T47D (cell line): ENCODE measurements at regions not wholly inside any gene's neighbourhood (a gene's known extent, or its start where the extent isn't known, plus 50 kb on each side); places are given as distances from the start of the nearest gene placed in this dataset.

Experiments
- DNase-seq, 2 experiments: peaks; one replicate each; pipeline versions ENCODE4 v3.0.0 to v3.0.0-alpha.2; 2011 to 2012; ENCODE audit warnings: low read depth in 1 of 2, low spot score in 1 of 2
- JUND ChIP-seq: IDR thresholded peaks from 2 replicates; pipeline ENCODE4 v1.6.1; 2012; ENCODE audit warnings: low read depth
- in situ Hi-C: cut with HindIII; loops from 2 replicates; pipeline ENCODE4 v1.10.0; 2016; ENCODE audit warnings: low sequenced_read_pairs, low pct_unique_long_range_greater_than_20kb

DNA sequence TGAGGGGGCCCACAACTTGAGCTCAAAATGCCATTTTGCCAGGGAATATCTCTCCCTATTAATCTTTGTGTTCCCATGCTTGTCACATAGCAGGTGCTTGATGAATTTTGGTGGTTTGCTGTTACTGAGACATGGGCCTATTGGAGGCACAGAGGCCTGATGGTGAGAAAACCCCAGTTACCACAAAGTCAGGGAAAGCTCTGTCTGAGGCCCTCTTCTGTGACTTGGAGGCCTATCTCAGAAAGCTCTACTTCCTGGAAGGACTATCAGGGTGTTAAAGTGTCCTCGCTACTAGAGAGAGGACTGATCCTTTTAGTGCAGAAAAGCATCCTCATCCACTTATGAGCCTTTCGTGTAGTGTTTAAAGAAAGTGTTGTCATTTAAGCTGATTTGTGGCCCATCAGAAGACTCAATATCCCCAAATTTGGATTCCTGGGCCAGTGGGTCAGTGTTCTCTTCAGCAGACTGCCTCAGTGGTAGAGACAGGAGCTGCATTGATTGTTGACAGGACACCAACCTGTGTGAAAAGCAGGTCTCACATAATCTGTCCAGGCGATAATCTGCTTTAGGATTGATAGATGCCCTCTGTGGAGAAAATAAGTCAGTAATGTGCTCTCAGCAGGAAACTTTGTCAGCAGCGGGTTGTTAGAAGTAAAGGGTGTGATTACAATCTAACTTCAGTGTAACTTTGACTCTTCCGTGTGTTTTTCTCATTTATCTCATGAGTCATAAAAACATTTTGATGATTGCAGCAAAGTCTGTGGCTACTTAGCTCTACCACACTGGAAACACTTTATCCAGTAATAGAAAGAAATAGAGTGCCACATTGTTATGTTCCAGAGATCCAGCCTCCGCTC, 121.0 kb downstream of the AKAP11 start:
- in situ Hi-C loops = no loop called here
- no peak for DNase-seq
- TF ChIP-seq JUND = no peak

GRCh38 chr13:42393573-42394360, 121.8 kb downstream of the AKAP11 start:
- no peak for TF ChIP-seq JUND
- DNase-seq = peak in 1 of 2 experiments; percentile 16
- in situ Hi-C loops = no loop called here

DNA sequence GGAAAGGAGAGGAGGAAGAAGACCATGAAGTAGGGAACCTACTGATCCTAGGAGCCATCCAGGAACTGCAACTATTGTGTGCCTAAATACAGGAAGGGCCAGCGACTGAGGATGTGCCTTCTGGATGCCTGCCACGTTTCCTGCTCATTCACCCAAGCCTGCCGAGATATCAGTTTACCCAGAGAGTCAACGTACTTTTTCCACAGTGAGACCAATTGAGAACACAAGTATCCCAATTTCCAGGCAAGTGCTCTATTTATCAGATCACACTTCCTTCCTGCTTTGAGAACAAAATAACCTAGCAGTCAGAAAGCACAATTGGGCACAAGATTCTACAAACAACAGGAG, 122.4 kb downstream of the AKAP11 start:
- DNase-seq = no peak
- TF ChIP-seq JUND = no peak
- in situ Hi-C loops = no loop called here

- no peak for DNase-seq
- no peak for TF ChIP-seq JUND
- in situ Hi-C loops = no loop called here
Observed at GRCh38 chr13:42394711-42395085, 122.7 kb downstream of the AKAP11 start.

DNA sequence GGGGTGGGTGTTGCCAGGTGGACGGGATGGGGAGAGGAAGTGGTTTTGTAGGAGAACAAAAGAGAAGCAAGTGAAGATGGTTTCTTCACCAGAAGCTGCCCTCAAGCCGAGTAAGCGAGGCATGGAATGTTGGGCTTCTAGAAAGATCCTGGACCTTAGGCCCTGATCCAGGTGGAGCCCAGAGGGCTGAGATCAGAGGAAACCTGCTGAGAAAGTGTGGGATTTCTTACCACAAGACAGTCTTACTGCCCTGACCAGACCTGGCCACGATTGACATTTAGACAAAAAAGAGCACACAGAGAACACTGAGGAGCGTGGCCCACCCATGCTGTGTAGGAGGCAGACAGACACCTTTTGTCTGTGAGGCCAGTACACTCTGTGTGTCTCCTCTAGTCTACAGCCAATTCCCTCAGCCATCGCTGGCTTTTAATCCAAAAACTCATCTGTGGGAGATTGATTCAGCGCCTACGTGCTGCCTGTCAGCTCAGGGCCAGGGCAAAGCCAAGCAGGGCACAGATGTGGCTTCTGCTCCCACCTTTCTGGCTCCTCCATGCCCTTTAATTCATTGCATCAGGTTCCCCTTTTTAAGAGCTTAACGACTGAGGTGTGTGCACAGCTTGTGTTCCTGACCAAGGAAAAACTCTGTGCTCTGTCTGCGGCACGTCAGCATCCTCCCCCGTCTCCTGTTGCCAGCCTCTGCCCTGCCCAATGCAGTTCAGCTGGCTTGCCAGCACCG, 123.3 kb downstream of the AKAP11 start:
- in situ Hi-C loops = no loop called here
- no peak for DNase-seq
- no peak for TF ChIP-seq JUND

DNA sequence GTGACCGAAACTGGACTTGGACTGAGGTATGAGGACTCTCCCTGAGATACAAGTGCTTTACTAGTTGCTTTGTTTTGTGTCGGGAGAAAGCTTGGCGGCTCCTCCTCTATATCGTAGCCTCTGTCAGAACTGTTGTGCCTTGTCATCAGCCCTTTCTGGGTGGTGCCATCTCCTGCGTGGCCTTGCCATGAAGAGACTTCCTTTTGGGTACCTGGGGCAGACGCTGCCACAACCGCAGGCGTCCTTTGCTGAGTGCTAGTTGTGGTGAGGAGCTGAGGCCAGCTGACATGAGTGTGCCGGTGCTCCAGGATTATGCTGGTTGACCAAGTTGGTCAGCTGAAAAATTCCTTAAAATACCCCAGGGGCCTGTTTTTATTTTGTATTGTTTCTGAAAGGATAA, 124.5 kb downstream of the AKAP11 start:
- no peak for DNase-seq
- no peak for TF ChIP-seq JUND
- in situ Hi-C loops = no loop called here

- DNase-seq = no peak
- TF ChIP-seq JUND = no peak
- in situ Hi-C loops = no loop called here
Observed at GRCh38 chr13:42396901-42397655, 125.1 kb downstream of the AKAP11 start.

DNA sequence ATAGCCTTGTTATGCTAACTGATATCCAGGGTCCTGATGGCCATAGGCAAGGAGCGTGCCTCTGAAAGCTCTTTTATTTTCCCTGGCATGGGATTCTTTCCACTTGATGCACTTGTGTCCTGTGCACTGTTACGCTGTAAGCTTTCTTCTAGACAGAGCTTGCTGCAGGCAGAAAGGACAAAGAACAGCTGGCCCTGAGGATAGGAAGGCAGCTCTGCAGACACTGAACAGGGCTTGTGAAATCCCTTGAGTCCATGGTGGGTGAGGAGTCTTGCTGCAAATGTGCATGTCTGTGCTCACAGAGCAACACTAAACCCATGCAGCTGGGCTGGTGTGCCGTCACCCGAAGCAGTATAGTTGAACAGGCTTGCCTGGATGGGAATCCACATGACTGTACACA, 126.6 kb downstream of the AKAP11 start:
- in situ Hi-C loops = no loop called here
- no peak for TF ChIP-seq JUND
- DNase-seq = no peak

DNA sequence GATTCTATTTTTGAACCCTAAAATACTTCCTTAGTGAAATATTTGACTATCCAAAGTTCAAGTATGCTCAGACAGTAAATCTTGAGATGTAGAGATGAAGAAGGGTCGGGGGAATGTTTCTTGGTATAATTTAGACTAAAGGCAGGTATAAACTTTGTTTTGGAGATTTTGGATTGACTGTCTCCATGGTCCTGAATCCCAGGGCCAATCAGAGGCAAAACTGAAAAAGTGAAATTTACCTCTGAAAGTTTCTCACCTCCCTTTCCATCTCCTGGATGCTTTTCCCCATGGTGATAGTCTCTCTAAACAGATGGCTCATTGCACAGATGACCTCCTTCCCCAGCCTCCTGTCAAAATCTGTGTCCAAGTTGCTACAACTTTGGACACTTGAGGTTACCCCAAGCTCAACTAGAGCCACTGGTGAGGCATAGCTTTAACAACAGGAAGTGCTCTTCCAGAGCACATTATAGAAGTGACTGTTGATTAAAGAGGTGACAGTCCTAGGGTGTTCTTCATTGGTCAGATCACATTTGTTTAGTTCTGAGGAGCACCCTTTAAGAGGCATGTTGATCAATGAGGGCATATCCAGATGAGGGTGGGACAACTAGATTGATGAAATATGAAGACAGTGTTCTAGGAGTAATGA, 128.4 kb downstream of the AKAP11 start:
- no peak for DNase-seq
- TF ChIP-seq JUND = no peak
- in situ Hi-C loops = no loop called here

DNA sequence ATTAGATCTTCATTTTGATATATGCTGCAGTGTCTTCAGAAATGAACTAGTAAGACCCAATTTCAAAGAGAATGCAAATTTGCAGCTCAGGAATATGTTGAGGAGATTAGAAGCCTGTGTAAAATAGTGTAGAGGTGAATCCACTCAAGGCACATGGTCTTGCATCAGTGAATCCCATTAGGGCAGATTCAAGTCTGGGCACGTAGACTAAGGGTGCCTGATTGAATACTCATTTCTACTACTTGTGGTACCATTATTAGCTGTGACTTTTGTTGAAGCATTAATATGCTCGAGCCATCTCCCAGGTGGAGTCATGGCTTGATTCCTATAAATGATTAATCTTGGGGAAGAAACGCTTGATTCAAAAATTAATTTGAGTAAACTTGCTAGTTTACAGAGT, 129.4 kb downstream of the AKAP11 start:
- TF ChIP-seq JUND = no peak
- in situ Hi-C loops = no loop called here
- no peak for DNase-seq

DNA sequence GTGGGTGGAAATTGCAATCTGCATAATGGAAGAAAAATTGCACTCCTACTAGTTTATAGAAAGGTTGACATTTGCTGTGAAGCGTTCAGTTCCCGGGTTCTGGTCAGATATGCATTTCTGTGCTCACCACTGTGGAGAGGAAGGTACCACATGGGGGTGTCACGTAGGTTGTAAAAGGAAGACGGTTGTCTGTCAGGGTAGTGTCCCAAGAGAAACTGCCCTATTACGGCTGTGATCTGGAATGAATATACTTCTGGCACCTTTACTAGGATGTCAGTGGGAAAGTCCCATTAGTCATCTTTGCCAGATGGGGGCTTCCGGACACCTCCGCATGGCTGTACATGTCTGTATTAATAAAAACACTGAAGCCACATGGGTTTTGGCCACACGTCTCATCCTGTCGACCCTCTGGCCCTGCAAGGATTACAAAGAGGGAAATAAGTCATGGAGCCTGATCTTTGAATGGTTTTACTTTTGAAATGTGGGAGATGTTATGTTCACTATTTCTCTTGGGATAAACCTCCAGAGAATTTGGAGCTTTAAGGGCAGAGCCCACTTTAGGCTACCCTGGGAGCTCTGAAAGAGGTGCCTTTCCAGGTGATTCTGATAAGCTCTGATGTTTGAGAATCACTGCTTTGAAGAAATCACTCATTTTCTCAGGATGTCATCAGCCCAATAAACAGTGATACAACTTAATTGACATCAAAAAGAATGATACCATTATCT, 133.9 kb downstream of the AKAP11 start:
- in situ Hi-C loops = no loop called here
- no peak for DNase-seq
- TF ChIP-seq JUND = no peak

GRCh38 chr13:42409075-42409474, 137.1 kb downstream of the AKAP11 start:
- TF ChIP-seq JUND = no peak
- in situ Hi-C loops = no loop called here
- DNase-seq = no peak
